WTC11 (cell line): ENCODE measurements at regions not wholly inside any gene's neighbourhood (a gene's known extent, or its start where the extent isn't known, plus 50 kb on each side); places are given as distances from the start of the nearest gene placed in this dataset.

Experiments
- ATAC-seq: fragments of 200-7000 bp; cut with Tn5 transposase; 2 replicates; pipeline ENCODE4 v1.10.0; 2021; ENCODE audit warnings: mild to moderate bottlenecking, moderate library complexity
- CTCF ChIA-PET: fragments of 300-600 bp; sonication (Branson Sonifier 250); formaldehyde crosslinking; loops from one replicate; lab custom pipeline; 2021; ENCODE audit warnings: antibody characterized with exemption; lab: Charles Lee
- POLR2A ChIA-PET: fragments of 350-600 bp; sonication (Branson Sonifier 250); formaldehyde crosslinking; loops from one replicate; lab custom pipeline; 2021; ENCODE audit warnings: antibody characterized with exemption; lab: Charles Lee
- DNase-seq: peaks from one replicate; pipeline ENCODE4 v3.0.0; 2021; ENCODE audit warnings: low spot score
- H3K27ac Mint-ChIP-seq: 2 replicates; pipeline ENCODE4 v1.8.0; 2021; ENCODE audit warnings: mixed read lengths
- H3K27me3 Mint-ChIP-seq: 2 replicates; pipeline ENCODE4 v1.8.0; 2021; ENCODE audit warnings: low read depth, mild to moderate bottlenecking, moderate library complexity, mixed read lengths
- H3K36me3 Mint-ChIP-seq: 2 replicates; pipeline ENCODE4 v1.8.0; 2021; ENCODE audit warnings: mixed read lengths
- H3K4me1 Mint-ChIP-seq: 2 replicates; pipeline ENCODE4 v1.8.0; 2022; ENCODE audit warnings: mixed read lengths
- H3K4me3 Mint-ChIP-seq: 2 replicates; pipeline ENCODE4 v1.8.0; 2021; ENCODE audit warnings: mild to moderate bottlenecking, moderate library complexity, mixed read lengths
- H3K9me3 Mint-ChIP-seq: 2 replicates; pipeline ENCODE4 v1.8.0; 2021; ENCODE audit warnings: mixed read lengths
- ELF4 ChIP-seq: sonication (generic); formaldehyde crosslinking; IDR thresholded peaks from 2 replicates; pipeline ENCODE4 v1.8.1; 2022; ENCODE audit warnings: low read depth, mild to moderate bottlenecking, moderate library complexity, missing genetic modification reagents
- ETV6 ChIP-seq: sonication (generic); formaldehyde crosslinking; IDR thresholded peaks from 2 replicates; pipeline ENCODE4 v1.8.1; 2022; ENCODE audit warnings: mild to moderate bottlenecking, missing genetic modification reagents
- KAT7 ChIP-seq: sonication (generic); formaldehyde crosslinking; IDR thresholded peaks from 2 replicates; pipeline ENCODE4 v1.8.1; 2023; ENCODE audit warnings: missing genetic modification reagents, mild to moderate bottlenecking, borderline replicate concordance
- NFATC4 ChIP-seq: fragments of 250-450 bp; sonication (Bioruptor Pico); IDR thresholded peaks from 2 replicates; pipeline ENCODE4 v1.9.0; 2021; ENCODE audit warnings: mild to moderate bottlenecking
- NFYB ChIP-seq: sonication (generic); formaldehyde crosslinking; conservative IDR thresholded peaks from 2 replicates; pipeline ENCODE4 v1.8.0; 2022; ENCODE audit warnings: low read depth, missing genetic modification reagents
- PRRX2 ChIP-seq: fragments of 250-450 bp; sonication (Bioruptor Pico); IDR thresholded peaks from 2 replicates; pipeline ENCODE4 v1.8.0; 2021; ENCODE audit warnings: mild to moderate bottlenecking
- RELA ChIP-seq: sonication (generic); formaldehyde crosslinking; IDR thresholded peaks from 2 replicates; pipeline ENCODE4 v1.8.1; 2022; ENCODE audit warnings: missing genetic modification reagents, mild to moderate bottlenecking, borderline replicate concordance
- TP53 ChIP-seq: sonication (generic); formaldehyde crosslinking; IDR thresholded peaks from 2 replicates; pipeline ENCODE4 v1.8.1; 2023; ENCODE audit warnings: mild to moderate bottlenecking, missing genetic modification reagents
- ZNF396 ChIP-seq: fragments of 250-450 bp; sonication (Bioruptor Pico); IDR thresholded peaks from 2 replicates; pipeline ENCODE4 v1.8.0; 2021; ENCODE audit warnings: mild to moderate bottlenecking, moderate library complexity, borderline replicate concordance
- TF ChIP-seq, protein P1 (sequence below): fragments of 250-450 bp; sonication (Bioruptor Pico); IDR thresholded peaks from 2 replicates; pipeline ENCODE4 v1.9.0; 2021; ENCODE audit warnings: mild to moderate bottlenecking, borderline replicate concordance
- TF ChIP-seq, protein P2 (sequence below): sonication (generic); formaldehyde crosslinking; IDR thresholded peaks from 2 replicates; pipeline ENCODE4 v1.8.1; 2023; ENCODE audit warnings: mild to moderate bottlenecking, missing genetic modification reagents, moderate library complexity
- TF ChIP-seq, protein P3 (sequence below): sonication (generic); formaldehyde crosslinking; IDR thresholded peaks from 2 replicates; pipeline ENCODE4 v1.8.1; 2023; ENCODE audit warnings: mild to moderate bottlenecking, missing genetic modification reagents, moderate library complexity
- TF ChIP-seq, protein P4 (sequence below): sonication (generic); formaldehyde crosslinking; IDR thresholded peaks from 2 replicates; pipeline ENCODE4 v1.8.1; 2022; ENCODE audit warnings: low read depth, missing genetic modification reagents, borderline replicate concordance
- TF ChIP-seq, protein P5 (sequence below): fragments of 250-450 bp; sonication (Bioruptor Pico); IDR thresholded peaks from 2 replicates; pipeline ENCODE4 v2.1.2; 2022; ENCODE audit warnings: mild to moderate bottlenecking, moderate library complexity
- TF ChIP-seq, protein P6 (sequence below): sonication (generic); formaldehyde crosslinking; IDR thresholded peaks from 2 replicates; pipeline ENCODE4 v1.8.1; 2023; ENCODE audit warnings: mild to moderate bottlenecking, missing genetic modification reagents
- TF ChIP-seq, protein P7 (sequence below): sonication (generic); formaldehyde crosslinking; conservative IDR thresholded peaks from 2 replicates; pipeline ENCODE4 v1.8.1; 2023; ENCODE audit warnings: mild to moderate bottlenecking, low read depth, missing genetic modification reagents, moderate library complexity
- TF ChIP-seq, protein P8 (sequence below): fragments of 250-450 bp; sonication (Bioruptor Pico); conservative IDR thresholded peaks from 2 replicates; pipeline ENCODE4 v1.9.0; 2021; ENCODE audit warnings: mild to moderate bottlenecking

DNA sequence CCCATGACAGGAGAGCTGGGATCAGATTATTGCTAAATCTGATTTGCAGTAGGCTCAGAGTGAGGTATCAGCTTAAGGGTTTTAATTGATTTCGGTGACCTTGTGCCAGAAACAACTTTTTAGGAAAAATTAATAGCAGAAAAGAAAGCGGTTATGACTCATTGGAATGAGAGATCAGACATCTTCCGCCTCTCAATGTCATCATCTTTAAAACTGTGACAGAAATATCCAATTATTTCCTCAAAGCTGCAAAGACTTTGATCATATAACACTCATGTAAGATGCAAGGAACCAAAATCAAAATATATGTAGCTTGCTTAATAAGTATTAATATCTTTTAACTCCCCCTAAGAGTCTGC is 190.1 kb upstream of the FOXF1 start (continued):
- TF ChIP-seq, protein P1, sequence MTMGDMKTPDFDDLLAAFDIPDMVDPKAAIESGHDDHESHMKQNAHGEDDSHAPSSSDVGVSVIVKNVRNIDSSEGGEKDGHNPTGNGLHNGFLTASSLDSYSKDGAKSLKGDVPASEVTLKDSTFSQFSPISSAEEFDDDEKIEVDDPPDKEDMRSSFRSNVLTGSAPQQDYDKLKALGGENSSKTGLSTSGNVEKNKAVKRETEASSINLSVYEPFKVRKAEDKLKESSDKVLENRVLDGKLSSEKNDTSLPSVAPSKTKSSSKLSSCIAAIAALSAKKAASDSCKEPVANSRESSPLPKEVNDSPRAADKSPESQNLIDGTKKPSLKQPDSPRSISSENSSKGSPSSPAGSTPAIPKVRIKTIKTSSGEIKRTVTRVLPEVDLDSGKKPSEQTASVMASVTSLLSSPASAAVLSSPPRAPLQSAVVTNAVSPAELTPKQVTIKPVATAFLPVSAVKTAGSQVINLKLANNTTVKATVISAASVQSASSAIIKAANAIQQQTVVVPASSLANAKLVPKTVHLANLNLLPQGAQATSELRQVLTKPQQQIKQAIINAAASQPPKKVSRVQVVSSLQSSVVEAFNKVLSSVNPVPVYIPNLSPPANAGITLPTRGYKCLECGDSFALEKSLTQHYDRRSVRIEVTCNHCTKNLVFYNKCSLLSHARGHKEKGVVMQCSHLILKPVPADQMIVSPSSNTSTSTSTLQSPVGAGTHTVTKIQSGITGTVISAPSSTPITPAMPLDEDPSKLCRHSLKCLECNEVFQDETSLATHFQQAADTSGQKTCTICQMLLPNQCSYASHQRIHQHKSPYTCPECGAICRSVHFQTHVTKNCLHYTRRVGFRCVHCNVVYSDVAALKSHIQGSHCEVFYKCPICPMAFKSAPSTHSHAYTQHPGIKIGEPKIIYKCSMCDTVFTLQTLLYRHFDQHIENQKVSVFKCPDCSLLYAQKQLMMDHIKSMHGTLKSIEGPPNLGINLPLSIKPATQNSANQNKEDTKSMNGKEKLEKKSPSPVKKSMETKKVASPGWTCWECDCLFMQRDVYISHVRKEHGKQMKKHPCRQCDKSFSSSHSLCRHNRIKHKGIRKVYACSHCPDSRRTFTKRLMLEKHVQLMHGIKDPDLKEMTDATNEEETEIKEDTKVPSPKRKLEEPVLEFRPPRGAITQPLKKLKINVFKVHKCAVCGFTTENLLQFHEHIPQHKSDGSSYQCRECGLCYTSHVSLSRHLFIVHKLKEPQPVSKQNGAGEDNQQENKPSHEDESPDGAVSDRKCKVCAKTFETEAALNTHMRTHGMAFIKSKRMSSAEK: no peak
- no peak for TF ChIP-seq ELF4
- TF ChIP-seq, all 79 proteins: peak for 0

DNA sequence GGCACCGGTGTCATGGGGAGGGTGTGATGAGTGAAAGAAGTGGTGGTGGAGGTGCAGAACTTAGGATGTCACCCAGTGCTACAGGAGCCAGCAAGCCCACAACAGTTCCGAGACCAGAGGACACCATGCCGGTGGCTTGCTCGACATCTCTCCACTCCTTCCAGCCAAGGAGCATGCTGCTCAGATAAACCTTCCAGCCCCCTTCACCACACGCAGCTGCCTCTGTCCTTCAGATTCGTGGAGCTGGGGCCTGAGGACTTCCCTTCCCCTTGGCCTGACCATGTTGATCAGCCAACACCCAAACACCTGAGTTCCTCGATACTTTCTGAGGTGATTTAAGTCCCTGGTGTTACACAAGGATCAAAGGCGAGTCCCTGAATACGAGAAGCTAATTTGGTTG is 188.8 kb upstream of the FOXF1 start:
- Mint-ChIP-seq H3K36me3 (peaks cover 6% of the 10 kb centered on the region; the same call in 1 of the 2 replicates), H3K4me1 (peaks cover 5% of the 10 kb centered on the region; the same call in 1 of the 2 replicates), H3K4me3 (no peak overlapping the region), H3K27ac (no peak overlapping the region), H3K27me3 (peaks cover 2% of the 10 kb centered on the region; the same call in 1 of the 2 replicates), H3K9me3 (peaks cover 8% of the 10 kb centered on the region)
- CTCF ChIA-PET: interaction anchor here (2.2 kb wide), 1 partner anchor 69 kb away, joined by 6 read pairs; no protein-coding TSS in a partner anchor
- DNase-seq (no peak), ATAC-seq (no peak)
- POLR2A ChIA-PET: no interaction called here
- no peak for TF ChIP-seq TP53 (CRISPR knock-in tag)
- TF ChIP-seq ELF4: no peak
- TF ChIP-seq KAT7 (CRISPR knock-in tag): no peak
- TF ChIP-seq PRRX2 (CRISPR knock-in tag): no peak
- TF ChIP-seq, protein P2, sequence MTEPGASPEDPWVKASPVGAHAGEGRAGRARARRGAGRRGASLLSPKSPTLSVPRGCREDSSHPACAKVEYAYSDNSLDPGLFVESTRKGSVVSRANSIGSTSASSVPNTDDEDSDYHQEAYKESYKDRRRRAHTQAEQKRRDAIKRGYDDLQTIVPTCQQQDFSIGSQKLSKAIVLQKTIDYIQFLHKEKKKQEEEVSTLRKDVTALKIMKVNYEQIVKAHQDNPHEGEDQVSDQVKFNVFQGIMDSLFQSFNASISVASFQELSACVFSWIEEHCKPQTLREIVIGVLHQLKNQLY (CRISPR knock-in tag): no peak

DNA sequence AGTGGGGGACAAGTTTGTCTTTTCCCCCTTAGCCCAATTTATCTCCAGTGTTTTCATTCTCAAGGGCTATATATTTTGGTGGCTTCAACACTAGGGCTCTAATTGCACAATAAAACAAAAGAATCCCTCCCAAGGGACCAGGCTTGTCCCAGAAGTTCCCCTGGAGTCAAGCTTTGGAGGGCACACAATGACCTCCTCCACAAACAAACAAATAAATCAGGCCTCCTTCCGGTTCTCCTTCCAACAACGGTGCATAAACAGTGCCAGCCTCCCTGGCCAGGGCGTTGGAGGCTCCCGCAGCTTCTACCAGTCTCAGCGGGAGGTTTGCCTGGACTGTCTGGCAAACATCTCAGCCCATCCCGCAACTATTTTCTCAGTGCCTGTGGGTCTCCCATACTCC is 188.0 kb upstream of the FOXF1 start:
- ChIA-PET CTCF (interaction anchor here (1.0 to 2.2 kb wide), 3 partner anchors 13 to 69 kb away, joined by 4 to 6 read pairs (median 4); no protein-coding TSS in a partner anchor), POLR2A (no interaction called here)
- Mint-ChIP-seq H3K27ac (no peak overlapping the region), H3K4me1 (no peaks in the 10 kb centered on the region), H3K27me3 (peaks cover 2% of the 10 kb centered on the region), H3K9me3 (peaks cover 8% of the 10 kb centered on the region), H3K36me3 (peaks cover 6% of the 10 kb centered on the region; the same call in 1 of the 2 replicates), H3K4me3 (no peak overlapping the region)
- DNase-seq (no peak), ATAC-seq (no peak)
- TF ChIP-seq, protein P3, sequence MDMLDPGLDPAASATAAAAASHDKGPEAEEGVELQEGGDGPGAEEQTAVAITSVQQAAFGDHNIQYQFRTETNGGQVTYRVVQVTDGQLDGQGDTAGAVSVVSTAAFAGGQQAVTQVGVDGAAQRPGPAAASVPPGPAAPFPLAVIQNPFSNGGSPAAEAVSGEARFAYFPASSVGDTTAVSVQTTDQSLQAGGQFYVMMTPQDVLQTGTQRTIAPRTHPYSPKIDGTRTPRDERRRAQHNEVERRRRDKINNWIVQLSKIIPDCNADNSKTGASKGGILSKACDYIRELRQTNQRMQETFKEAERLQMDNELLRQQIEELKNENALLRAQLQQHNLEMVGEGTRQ: no peak
- TF ChIP-seq ZNF396 (CRISPR knock-in tag) (no peak), RELA (CRISPR knock-in tag) (no peak), NFYB (CRISPR knock-in tag) (no peak), ETV6 (CRISPR knock-in tag) (no peak), NFATC4 (CRISPR knock-in tag) (no peak)
- TF ChIP-seq, protein P4, sequence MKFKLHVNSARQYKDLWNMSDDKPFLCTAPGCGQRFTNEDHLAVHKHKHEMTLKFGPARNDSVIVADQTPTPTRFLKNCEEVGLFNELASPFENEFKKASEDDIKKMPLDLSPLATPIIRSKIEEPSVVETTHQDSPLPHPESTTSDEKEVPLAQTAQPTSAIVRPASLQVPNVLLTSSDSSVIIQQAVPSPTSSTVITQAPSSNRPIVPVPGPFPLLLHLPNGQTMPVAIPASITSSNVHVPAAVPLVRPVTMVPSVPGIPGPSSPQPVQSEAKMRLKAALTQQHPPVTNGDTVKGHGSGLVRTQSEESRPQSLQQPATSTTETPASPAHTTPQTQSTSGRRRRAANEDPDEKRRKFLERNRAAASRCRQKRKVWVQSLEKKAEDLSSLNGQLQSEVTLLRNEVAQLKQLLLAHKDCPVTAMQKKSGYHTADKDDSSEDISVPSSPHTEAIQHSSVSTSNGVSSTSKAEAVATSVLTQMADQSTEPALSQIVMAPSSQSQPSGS (CRISPR knock-in tag): no peak
- TF ChIP-seq, protein P5, sequence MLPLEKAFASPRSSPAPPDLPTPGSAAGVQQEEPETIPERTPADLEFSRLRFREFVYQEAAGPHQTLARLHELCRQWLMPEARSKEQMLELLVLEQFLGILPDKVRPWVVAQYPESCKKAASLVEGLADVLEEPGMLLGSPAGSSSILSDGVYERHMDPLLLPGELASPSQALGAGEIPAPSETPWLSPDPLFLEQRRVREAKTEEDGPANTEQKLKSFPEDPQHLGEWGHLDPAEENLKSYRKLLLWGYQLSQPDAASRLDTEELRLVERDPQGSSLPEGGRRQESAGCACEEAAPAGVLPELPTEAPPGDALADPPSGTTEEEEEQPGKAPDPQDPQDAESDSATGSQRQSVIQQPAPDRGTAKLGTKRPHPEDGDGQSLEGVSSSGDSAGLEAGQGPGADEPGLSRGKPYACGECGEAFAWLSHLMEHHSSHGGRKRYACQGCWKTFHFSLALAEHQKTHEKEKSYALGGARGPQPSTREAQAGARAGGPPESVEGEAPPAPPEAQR (CRISPR knock-in tag): no peak
- TF ChIP-seq, protein P6, sequence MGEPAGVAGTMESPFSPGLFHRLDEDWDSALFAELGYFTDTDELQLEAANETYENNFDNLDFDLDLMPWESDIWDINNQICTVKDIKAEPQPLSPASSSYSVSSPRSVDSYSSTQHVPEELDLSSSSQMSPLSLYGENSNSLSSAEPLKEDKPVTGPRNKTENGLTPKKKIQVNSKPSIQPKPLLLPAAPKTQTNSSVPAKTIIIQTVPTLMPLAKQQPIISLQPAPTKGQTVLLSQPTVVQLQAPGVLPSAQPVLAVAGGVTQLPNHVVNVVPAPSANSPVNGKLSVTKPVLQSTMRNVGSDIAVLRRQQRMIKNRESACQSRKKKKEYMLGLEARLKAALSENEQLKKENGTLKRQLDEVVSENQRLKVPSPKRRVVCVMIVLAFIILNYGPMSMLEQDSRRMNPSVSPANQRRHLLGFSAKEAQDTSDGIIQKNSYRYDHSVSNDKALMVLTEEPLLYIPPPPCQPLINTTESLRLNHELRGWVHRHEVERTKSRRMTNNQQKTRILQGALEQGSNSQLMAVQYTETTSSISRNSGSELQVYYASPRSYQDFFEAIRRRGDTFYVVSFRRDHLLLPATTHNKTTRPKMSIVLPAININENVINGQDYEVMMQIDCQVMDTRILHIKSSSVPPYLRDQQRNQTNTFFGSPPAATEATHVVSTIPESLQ (CRISPR knock-in tag): no peak
- TF ChIP-seq, protein P7, sequence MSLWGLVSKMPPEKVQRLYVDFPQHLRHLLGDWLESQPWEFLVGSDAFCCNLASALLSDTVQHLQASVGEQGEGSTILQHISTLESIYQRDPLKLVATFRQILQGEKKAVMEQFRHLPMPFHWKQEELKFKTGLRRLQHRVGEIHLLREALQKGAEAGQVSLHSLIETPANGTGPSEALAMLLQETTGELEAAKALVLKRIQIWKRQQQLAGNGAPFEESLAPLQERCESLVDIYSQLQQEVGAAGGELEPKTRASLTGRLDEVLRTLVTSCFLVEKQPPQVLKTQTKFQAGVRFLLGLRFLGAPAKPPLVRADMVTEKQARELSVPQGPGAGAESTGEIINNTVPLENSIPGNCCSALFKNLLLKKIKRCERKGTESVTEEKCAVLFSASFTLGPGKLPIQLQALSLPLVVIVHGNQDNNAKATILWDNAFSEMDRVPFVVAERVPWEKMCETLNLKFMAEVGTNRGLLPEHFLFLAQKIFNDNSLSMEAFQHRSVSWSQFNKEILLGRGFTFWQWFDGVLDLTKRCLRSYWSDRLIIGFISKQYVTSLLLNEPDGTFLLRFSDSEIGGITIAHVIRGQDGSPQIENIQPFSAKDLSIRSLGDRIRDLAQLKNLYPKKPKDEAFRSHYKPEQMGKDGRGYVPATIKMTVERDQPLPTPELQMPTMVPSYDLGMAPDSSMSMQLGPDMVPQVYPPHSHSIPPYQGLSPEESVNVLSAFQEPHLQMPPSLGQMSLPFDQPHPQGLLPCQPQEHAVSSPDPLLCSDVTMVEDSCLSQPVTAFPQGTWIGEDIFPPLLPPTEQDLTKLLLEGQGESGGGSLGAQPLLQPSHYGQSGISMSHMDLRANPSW (CRISPR knock-in tag): no peak
- TF ChIP-seq, protein P8, sequence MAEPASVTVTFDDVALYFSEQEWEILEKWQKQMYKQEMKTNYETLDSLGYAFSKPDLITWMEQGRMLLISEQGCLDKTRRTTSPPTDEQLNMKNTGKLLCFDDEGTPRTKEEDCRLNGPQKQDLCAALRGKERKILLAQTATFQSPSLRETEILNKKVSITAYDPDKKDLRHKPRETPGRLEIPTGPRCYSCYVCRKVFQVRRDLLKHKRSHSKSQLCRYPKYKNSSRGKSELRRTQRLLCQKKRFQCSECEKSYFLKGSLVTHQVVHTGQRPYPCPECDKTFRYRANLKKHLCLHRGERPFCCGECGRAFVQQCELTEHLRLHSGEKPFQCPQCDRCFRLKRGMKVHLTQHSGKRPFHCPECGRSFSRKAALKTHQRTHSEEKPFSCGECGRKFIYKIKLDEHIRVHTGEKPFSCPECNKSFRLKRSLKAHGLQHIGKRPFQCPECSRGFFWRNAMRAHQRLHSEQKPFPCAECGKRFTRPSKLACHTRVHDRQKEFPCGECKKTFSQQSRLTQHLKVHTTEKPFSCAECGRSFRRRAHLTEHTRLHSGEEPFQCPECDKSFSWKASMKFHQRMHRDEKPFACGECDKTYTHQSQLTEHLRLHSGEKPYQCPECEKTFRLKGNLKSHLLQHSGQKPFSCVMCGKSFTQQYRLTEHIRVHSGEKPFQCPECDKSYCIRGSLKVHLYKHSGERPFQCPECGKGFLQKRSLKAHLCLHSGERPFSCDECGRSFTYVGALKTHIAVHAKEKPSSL (CRISPR knock-in tag): no peak
